Central memory CD8-positive, alpha-beta T cell (primary cell): ENCODE measurements at regions not wholly inside any gene's neighbourhood (a gene's known extent, or its start where the extent isn't known, plus 50 kb on each side); places are given as distances from the start of the nearest gene placed in this dataset.
"Not testable (repeated sequence)": the region's sequence is repeated elsewhere in the genome, so short reads cannot be mapped to it uniquely, and the experiment has no call there.

Experiments used
- ATAC-seq: fragments of 150-1000 bp; cut with Tn5 transposase; replicated peaks from 2 replicates; pipeline ENCODE4 v1.10.0; 2022; ENCODE audit warnings: mild to moderate bottlenecking, moderate FRiP score, moderate number of reproducible peaks; ENCODE audit not compliant: poor library complexity, severe bottlenecking; ENCODE audit errors: extremely low read depth
- DNase-seq, 2 donors: peaks; one replicate each; pipeline ENCODE4 v3.0.0; 2021; ENCODE audit warnings: low spot score in 2 of 2
- H3K27ac Mint-ChIP-seq: one replicate; pipeline ENCODE4 v1.8.0; 2022; ENCODE audit warnings: low read depth, mild to moderate bottlenecking, moderate library complexity, mixed read lengths
- H3K27me3 Mint-ChIP-seq: one replicate; pipeline ENCODE4 v1.8.0; 2022; ENCODE audit warnings: mixed read lengths
- H3K36me3 Mint-ChIP-seq: one replicate; pipeline ENCODE4 v1.8.0; 2022; ENCODE audit warnings: mild to moderate bottlenecking, moderate library complexity, mixed read lengths; ENCODE audit not compliant: insufficient read depth
- H3K4me1 Mint-ChIP-seq: one replicate; pipeline ENCODE4 v1.8.0; 2022; ENCODE audit warnings: mixed read lengths
- H3K4me3 Mint-ChIP-seq: one replicate; pipeline ENCODE4 v1.8.0; 2022; ENCODE audit warnings: mild to moderate bottlenecking, moderate library complexity, mixed read lengths
- H3K9me3 Mint-ChIP-seq: one replicate; pipeline ENCODE4 v1.8.0; 2022; ENCODE audit warnings: mixed read lengths

GRCh38 chr1:244139655-244140054 lies 88.6 kb downstream of the ZBTB18 start:
- Mint-ChIP-seq H3K36me3 (no peaks in the 10 kb centered on the region), H3K4me3 (no peak overlapping the region), H3K27me3 (peaks cover 54% of the 10 kb centered on the region), H3K9me3 (no peaks in the 10 kb centered on the region), H3K27ac (no peak overlapping the region), H3K4me1 (peaks cover 9% of the 10 kb centered on the region)
- DNase-seq, result no peak
- ATAC-seq, result no peak

GRCh38 chr1:244140420-244140819 lies 89.3 kb downstream of the ZBTB18 start:
- Mint-ChIP-seq H3K36me3 (no peaks in the 10 kb centered on the region), H3K27me3 (peaks cover 59% of the 10 kb centered on the region), H3K4me1 (peaks cover 9% of the 10 kb centered on the region), H3K27ac (no peak overlapping the region), H3K4me3 (no peak overlapping the region), H3K9me3 (no peaks in the 10 kb centered on the region)
- ATAC-seq, result no peak
- DNase-seq, result no peak

GRCh38 chr1:244144053-244144452 lies 93.0 kb downstream of the ZBTB18 start:
- peaks cover 43% of the 10 kb centered on the region for H3K27me3 Mint-ChIP-seq
- H3K4me3 Mint-ChIP-seq, result no peak overlapping the region
- no peaks in the 10 kb centered on the region for H3K36me3 Mint-ChIP-seq
- H3K27ac Mint-ChIP-seq, result no peak overlapping the region
- DNase-seq (no peak), ATAC-seq (no peak)
- H3K9me3 Mint-ChIP-seq, result no peaks in the 10 kb centered on the region
- H3K4me1 Mint-ChIP-seq, result no peaks in the 10 kb centered on the region

GRCh38 chr1:244150071-244150470 lies 99.0 kb downstream of the ZBTB18 start:
- H3K9me3 Mint-ChIP-seq, result no peaks in the 10 kb centered on the region
- no peaks in the 10 kb centered on the region for H3K36me3 Mint-ChIP-seq
- peaks cover 14% of the 10 kb centered on the region for H3K27me3 Mint-ChIP-seq
- DNase-seq (no peak), ATAC-seq (no peak)
- H3K27ac Mint-ChIP-seq, result no peak overlapping the region
- H3K4me3 Mint-ChIP-seq, result no peak overlapping the region
- H3K4me1 Mint-ChIP-seq, result no peaks in the 10 kb centered on the region

- peaks cover 8% of the 10 kb centered on the region for H3K27me3 Mint-ChIP-seq
- no peak overlapping the region for H3K27ac Mint-ChIP-seq
- no peaks in the 10 kb centered on the region for H3K9me3 Mint-ChIP-seq
- H3K4me1 Mint-ChIP-seq, result no peaks in the 10 kb centered on the region
- no peaks in the 10 kb centered on the region for H3K36me3 Mint-ChIP-seq
- no peak for DNase-seq
- no peak overlapping the region for H3K4me3 Mint-ChIP-seq
- no peak for ATAC-seq
These were observed 99.6 kb downstream of the ZBTB18 start for GRCh38 chr1:244150665-244151064.

DNA sequence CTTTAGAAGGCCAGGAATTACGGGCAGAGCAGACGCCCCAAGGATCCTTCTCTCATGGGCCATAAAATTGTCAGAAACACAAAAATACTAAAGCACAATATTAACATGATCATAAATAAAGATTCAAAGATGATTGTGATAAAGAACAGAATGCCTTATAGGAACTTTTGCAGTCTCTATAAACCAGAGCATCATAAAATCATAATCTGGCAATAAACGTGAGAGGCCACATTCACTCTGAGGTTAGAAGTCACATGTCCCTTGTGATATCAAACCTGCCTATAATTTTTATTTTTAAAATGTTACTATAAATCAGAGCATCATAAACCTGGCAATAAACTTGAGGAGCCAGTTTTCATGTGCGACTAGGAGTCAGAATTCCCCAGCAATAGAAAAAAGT lies 100.5 kb downstream of the ZBTB18 start:
- Mint-ChIP-seq H3K4me1 (no peaks in the 10 kb centered on the region), H3K9me3 (no peaks in the 10 kb centered on the region), H3K36me3 (no peaks in the 10 kb centered on the region), H3K4me3 (no peak overlapping the region), H3K27me3 (no peaks in the 10 kb centered on the region), H3K27ac (no peak overlapping the region)
- no peak for DNase-seq
- ATAC-seq, result no peak

DNA sequence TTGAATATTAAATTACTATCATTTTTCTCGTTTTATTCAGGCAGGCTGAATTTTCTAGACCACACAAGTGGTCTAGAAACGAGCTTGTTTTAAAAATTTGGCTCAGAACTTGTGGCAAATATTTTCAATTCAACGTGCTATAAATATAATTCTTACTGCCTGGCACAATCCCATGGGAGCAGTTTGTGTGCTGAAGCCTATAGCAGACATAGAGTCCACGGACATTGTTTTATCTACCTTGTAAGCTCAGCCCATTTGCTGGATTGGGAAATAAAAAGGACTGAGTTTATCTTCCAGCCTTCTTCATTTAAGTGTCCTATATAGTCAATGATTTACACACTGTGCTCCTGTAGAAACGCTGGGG lies 103.4 kb downstream of the ZBTB18 start:
- Mint-ChIP-seq H3K27ac (no peak overlapping the region), H3K4me1 (no peaks in the 10 kb centered on the region), H3K9me3 (no peaks in the 10 kb centered on the region), H3K36me3 (no peaks in the 10 kb centered on the region), H3K27me3 (no peaks in the 10 kb centered on the region), H3K4me3 (no peak overlapping the region)
- DNase-seq (no peak), ATAC-seq (no peak)

- no peak for ATAC-seq
- DNase-seq, result no peak
- no peaks in the 10 kb centered on the region for H3K36me3 Mint-ChIP-seq
- no peak overlapping the region for H3K4me3 Mint-ChIP-seq
- H3K27me3 Mint-ChIP-seq, result no peaks in the 10 kb centered on the region
- H3K9me3 Mint-ChIP-seq, result no peaks in the 10 kb centered on the region
- H3K27ac Mint-ChIP-seq, result no peak overlapping the region
- no peaks in the 10 kb centered on the region for H3K4me1 Mint-ChIP-seq
These were observed 103.9 kb downstream of the ZBTB18 start for GRCh38 chr1:244154872-244155531.

DNA sequence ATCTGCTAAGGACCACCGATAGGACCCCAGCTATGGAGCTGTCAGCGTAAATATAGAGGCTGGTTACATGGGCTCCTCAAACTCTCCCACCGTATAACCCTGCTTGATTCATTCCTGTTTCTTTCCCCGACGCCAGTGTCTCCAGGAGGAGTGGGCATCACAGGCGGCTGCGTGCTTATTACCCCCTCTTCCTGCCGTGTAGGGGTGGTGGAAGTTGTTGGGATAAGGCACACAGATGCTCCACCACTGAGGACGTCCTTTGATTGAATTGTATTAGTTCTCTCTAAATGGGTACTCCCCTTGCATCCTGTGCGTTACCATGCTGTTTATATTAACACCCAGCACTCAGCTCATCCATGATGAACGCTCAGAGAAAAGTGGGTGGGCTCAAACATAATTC lies 104.6 kb downstream of the ZBTB18 start:
- ATAC-seq, result no peak
- H3K4me1 Mint-ChIP-seq, result no peaks in the 10 kb centered on the region
- no peak overlapping the region for H3K4me3 Mint-ChIP-seq
- no peaks in the 10 kb centered on the region for H3K27me3 Mint-ChIP-seq
- H3K36me3 Mint-ChIP-seq, result no peaks in the 10 kb centered on the region
- H3K9me3 Mint-ChIP-seq, result no peaks in the 10 kb centered on the region
- H3K27ac Mint-ChIP-seq, result no peak overlapping the region
- no peak for DNase-seq

- H3K27ac Mint-ChIP-seq, H3K9me3 Mint-ChIP-seq, DNase-seq, H3K27me3 Mint-ChIP-seq, H3K4me1 Mint-ChIP-seq, ATAC-seq, H3K36me3 Mint-ChIP-seq, H3K4me3 Mint-ChIP-seq: not testable (repeated sequence)
These were observed 105.5 kb downstream of the ZBTB18 start for GRCh38 chr1:244156617-244157016.

DNA sequence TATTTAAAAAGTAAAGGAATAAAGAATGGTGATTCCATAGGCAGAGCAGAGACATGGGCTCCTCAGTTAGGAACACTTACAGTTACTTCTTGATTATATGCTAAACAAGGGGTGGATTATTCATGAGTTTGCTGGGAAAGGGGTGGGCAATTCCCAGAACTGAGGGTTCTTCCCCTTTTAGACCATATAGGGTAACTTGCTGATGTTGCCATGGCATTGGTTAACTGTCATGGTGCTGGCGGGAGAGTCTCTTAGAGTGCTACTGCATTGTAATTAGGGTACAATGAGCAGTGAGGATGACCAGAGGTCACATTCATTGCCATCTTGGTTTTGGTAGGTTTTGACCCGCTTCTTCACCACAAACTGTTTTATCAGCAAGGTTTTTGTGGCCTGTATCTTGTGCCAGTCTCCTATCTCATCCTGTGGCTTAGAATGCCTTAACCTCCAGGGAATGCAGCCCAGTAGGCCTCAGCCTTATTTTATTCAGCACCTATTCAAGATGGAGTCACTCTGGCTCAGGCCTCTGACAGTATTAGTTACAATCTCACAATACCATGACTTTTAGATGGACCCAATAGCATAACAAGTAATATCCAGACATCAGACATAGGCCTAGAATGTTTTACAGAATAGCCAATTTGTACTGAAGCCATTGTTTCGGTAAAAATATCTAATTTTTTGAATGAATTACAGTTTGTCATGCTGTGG lies 106.8 kb downstream of the ZBTB18 start:
- ATAC-seq (no peak), DNase-seq (no peak)
- Mint-ChIP-seq H3K36me3 (no peaks in the 10 kb centered on the region), H3K4me1 (no peaks in the 10 kb centered on the region), H3K27ac (no peak overlapping the region), H3K4me3 (no peak overlapping the region), H3K9me3 (no peaks in the 10 kb centered on the region), H3K27me3 (no peaks in the 10 kb centered on the region)

DNA sequence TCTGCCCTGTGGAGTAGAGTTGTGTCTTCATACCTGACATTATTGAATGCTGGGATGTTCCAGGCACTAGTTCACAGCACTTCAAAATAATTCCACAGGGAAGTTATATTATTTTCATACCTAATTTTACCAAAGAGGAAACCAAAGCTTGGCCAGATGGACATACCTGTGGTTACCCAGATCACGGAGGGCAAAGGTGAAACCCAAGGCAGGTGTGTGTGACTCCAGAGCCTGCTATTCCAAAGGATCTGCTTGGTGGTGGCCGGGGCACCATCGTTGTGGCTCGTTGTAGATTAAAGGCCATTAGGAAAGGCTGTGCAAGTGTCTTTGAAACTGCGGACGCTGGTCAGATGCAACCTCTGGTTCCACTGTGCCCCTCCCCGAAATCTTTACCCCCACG lies 108.6 kb downstream of the ZBTB18 start:
- Mint-ChIP-seq H3K27me3 (no peaks in the 10 kb centered on the region), H3K27ac (no peak overlapping the region), H3K36me3 (no peaks in the 10 kb centered on the region), H3K4me3 (no peak overlapping the region), H3K9me3 (no peaks in the 10 kb centered on the region), H3K4me1 (no peaks in the 10 kb centered on the region)
- no peak for DNase-seq
- ATAC-seq, result no peak

DNA sequence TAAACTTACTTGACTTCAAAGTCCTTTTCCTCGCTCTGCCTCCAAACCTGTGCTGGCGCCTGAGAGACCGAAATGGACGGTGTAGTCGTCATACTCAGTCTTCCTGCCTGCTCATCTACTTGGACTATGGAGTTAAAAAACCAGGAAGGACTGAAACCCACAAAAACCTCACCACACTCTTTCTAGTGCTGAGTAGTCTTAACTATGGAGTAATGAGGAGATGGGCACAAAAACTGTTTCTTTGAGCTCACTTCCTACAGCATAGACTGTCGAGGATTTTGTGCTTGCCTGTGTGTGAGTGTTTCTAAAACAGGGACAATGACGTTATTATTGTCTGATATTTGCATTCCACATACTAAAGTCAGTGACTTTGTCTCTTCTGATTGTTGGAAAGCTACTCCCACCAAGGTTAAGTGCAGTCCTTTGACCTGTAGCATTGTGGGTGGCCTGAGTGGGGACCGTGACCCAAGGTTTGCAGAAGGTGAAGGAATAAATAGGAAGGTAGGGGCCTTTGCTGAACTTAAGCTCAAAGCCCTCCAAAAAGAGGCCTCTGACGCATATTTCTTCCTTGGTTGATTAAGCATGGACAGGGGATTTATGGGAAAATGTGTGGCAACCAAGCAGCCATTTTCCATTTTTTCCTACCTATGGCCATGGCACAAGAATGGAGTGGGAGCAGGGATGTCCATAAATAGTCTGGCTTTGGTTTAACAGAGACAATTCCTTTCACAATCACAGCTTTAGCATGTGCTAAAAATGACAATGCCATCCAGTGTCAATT lies 109.6 kb downstream of the ZBTB18 start:
- DNase-seq, result no peak
- Mint-ChIP-seq H3K27me3 (no peaks in the 10 kb centered on the region), H3K36me3 (no peaks in the 10 kb centered on the region), H3K9me3 (no peaks in the 10 kb centered on the region), H3K4me1 (no peaks in the 10 kb centered on the region), H3K4me3 (no peak overlapping the region), H3K27ac (no peak overlapping the region)
- no peak for ATAC-seq
